ENCODE measurements at regions not wholly inside any gene's neighbourhood (a gene's known extent, or its start where the extent isn't known, plus 50 kb on each side); places are given as distances from the start of the nearest gene placed in this dataset.
"Not testable (repeated sequence)": the region's sequence is repeated elsewhere in the genome, so short reads cannot be mapped to it uniquely, and the experiment has no call there.

- Mint-ChIP-seq H3K4me1 (ENCODE audit: unreplicated experiment) (no peaks in the 10 kb centered on the region), H3K36me3 (ENCODE audit: unreplicated experiment) (no peaks in the 10 kb centered on the region), H3K27me3 (ENCODE audit: unreplicated experiment) (peaks cover 12% of the 10 kb centered on the region), H3K27ac (ENCODE audit: unreplicated experiment) (no peak overlapping the region), H3K9me3 (ENCODE audit: unreplicated experiment) (no peaks in the 10 kb centered on the region), H3K4me3 (ENCODE audit: unreplicated experiment) (no peak overlapping the region)
- TF ChIP-seq, protein P1, sequence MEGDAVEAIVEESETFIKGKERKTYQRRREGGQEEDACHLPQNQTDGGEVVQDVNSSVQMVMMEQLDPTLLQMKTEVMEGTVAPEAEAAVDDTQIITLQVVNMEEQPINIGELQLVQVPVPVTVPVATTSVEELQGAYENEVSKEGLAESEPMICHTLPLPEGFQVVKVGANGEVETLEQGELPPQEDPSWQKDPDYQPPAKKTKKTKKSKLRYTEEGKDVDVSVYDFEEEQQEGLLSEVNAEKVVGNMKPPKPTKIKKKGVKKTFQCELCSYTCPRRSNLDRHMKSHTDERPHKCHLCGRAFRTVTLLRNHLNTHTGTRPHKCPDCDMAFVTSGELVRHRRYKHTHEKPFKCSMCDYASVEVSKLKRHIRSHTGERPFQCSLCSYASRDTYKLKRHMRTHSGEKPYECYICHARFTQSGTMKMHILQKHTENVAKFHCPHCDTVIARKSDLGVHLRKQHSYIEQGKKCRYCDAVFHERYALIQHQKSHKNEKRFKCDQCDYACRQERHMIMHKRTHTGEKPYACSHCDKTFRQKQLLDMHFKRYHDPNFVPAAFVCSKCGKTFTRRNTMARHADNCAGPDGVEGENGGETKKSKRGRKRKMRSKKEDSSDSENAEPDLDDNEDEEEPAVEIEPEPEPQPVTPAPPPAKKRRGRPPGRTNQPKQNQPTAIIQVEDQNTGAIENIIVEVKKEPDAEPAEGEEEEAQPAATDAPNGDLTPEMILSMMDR (IDR thresholded peaks at IDR 0.05) = no peak
- no peak for DNase-seq (ENCODE audit: extremely low spot score, unreplicated experiment)
Observed at GRCh38 chr2:9722451-9722850, 91.7 kb upstream of the YWHAQ start.

DNA sequence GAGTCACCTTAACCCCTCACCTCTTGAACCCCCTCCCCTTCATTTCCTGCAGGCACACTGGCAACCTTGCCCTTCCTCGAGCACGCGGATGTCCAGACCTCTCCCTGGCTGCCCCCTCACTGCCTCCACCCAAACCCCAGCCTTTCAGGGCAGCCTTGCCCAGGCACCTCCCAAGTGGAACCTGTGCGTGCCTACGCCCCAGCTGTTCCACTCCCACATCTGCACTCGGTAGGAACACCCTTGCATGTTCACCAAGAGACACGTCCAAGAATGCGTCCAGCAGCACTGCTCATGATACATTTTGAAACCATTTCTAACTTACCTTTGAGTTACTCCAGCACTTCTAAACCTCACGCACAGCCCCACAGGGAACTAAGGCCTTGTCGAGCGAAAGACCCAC lies 93.8 kb upstream of the YWHAQ start:
- Mint-ChIP-seq H3K27ac (ENCODE audit: unreplicated experiment) (no peak overlapping the region), H3K4me1 (ENCODE audit: unreplicated experiment) (no peaks in the 10 kb centered on the region), H3K36me3 (ENCODE audit: unreplicated experiment) (no peaks in the 10 kb centered on the region), H3K9me3 (ENCODE audit: unreplicated experiment) (no peaks in the 10 kb centered on the region), H3K27me3 (ENCODE audit: unreplicated experiment) (peaks cover 15% of the 10 kb centered on the region), H3K4me3 (ENCODE audit: unreplicated experiment) (no peak overlapping the region)
- DNase-seq (ENCODE audit: extremely low spot score, unreplicated experiment) = no peak
- TF ChIP-seq, protein P1 (IDR thresholded peaks at IDR 0.05) = no peak

DNA sequence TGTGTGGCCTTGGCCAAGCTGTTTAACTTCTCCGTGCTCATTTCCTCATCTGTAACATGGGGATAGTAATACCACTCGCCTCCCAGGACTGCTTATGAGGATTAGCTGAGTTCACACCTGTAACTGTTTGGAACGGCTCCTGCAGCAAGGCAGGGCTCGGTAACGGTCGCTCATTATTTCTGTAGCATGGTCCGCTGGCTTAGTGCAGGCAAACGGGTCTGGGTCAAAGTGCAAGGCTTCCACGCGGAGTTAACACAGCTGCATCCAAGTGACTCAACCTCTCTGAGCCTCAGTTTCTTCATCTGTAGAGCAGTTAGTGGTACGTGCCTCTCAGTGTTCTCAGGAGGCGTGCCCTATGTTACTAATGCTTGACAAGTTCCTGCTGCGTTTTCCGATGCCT lies 94.3 kb upstream of the YWHAQ start:
- no peak for DNase-seq (ENCODE audit: extremely low spot score, unreplicated experiment)
- no peak overlapping the region for H3K27ac Mint-ChIP-seq (ENCODE audit: unreplicated experiment)
- H3K36me3 Mint-ChIP-seq (ENCODE audit: unreplicated experiment) = no peaks in the 10 kb centered on the region

GRCh38 chr2:9726016-9726415 lies 95.2 kb upstream of the YWHAQ start:
- not testable (repeated sequence) for H3K27ac Mint-ChIP-seq (ENCODE audit: unreplicated experiment); H3K36me3 Mint-ChIP-seq (ENCODE audit: unreplicated experiment); H3K4me1 Mint-ChIP-seq (ENCODE audit: unreplicated experiment); DNase-seq (ENCODE audit: extremely low spot score, unreplicated experiment); H3K9me3 Mint-ChIP-seq (ENCODE audit: unreplicated experiment); H3K4me3 Mint-ChIP-seq (ENCODE audit: unreplicated experiment)
- H3K27me3 Mint-ChIP-seq (ENCODE audit: unreplicated experiment) = peaks cover 23% of the 10 kb centered on the region

More for the DNA sequence above, 94.3 kb upstream of the YWHAQ start:
- no peaks in the 10 kb centered on the region for H3K9me3 Mint-ChIP-seq (ENCODE audit: unreplicated experiment)
- peaks cover 17% of the 10 kb centered on the region for H3K27me3 Mint-ChIP-seq (ENCODE audit: unreplicated experiment)
- TF ChIP-seq, protein P1 (IDR thresholded peaks at IDR 0.05) = no peak
- H3K4me3 Mint-ChIP-seq (ENCODE audit: unreplicated experiment) = no peak overlapping the region
- no peaks in the 10 kb centered on the region for H3K4me1 Mint-ChIP-seq (ENCODE audit: unreplicated experiment)

DNA sequence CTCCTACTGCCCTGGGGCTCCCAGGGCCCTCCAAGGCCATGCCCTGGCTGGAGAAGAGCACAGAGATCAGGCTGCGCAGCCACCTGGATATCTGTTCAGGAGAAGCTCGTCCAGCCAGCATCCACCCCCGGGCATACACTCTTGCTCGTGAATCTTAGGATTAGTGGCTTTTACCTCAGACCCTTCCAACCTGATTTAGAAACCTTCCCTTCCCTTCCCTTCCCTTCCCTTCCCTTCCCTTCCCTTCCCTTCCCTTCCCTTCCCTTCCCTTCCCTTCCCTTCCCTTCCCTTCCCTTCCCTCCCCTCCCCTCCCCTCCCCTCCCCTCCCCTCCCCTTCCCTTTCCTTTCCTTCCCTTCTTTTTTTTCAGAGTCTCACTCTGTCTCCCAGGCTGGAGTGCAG lies 99.7 kb upstream of the YWHAQ start:
- not testable (repeated sequence) for H3K36me3 Mint-ChIP-seq (ENCODE audit: unreplicated experiment); DNase-seq (ENCODE audit: extremely low spot score, unreplicated experiment); H3K9me3 Mint-ChIP-seq (ENCODE audit: unreplicated experiment); H3K4me1 Mint-ChIP-seq (ENCODE audit: unreplicated experiment); H3K4me3 Mint-ChIP-seq (ENCODE audit: unreplicated experiment); H3K27ac Mint-ChIP-seq (ENCODE audit: unreplicated experiment)
- peaks cover 15% of the 10 kb centered on the region for H3K27me3 Mint-ChIP-seq (ENCODE audit: unreplicated experiment)

DNA sequence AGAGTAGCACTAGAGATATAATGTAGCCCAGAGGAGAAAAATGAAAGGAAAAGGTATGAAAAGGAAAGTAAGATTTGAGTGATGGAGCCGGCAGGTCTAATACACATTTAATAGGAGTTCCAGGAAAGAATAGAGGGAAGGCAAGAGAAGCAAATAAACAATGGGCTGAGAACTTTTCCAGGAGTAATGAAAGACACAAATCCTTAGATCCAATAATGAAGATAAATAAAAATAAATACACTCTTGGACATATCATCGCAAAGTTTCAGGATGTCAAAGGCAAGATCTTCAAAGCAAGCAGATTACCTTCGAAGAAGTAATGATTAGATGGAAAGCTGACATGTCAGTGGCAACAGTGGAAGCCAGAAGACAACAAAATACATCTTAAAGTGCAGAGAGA lies 102.0 kb upstream of the YWHAQ start:
- peaks cover 9% of the 10 kb centered on the region for H3K9me3 Mint-ChIP-seq (ENCODE audit: unreplicated experiment)
- no peaks in the 10 kb centered on the region for H3K36me3 Mint-ChIP-seq (ENCODE audit: unreplicated experiment)

More for the DNA sequence above, 102.0 kb upstream of the YWHAQ start:
- no peak for DNase-seq (ENCODE audit: extremely low spot score, unreplicated experiment)
- Mint-ChIP-seq H3K27ac (ENCODE audit: unreplicated experiment) (no peak overlapping the region), H3K4me1 (ENCODE audit: unreplicated experiment) (no peaks in the 10 kb centered on the region), H3K4me3 (ENCODE audit: unreplicated experiment) (no peak overlapping the region), H3K27me3 (ENCODE audit: unreplicated experiment) (peaks cover 15% of the 10 kb centered on the region)
- TF ChIP-seq, protein P1 (IDR thresholded peaks at IDR 0.05) = no peak
